ENCODE measurements at regions not wholly inside any gene's neighbourhood (a gene's known extent, or its start where the extent isn't known, plus 50 kb on each side); places are given as distances from the start of the nearest gene placed in this dataset. TPM values are rescaled to one million over a fixed set of nuclear protein-coding genes. Genes with fewer than 3 reads are reported as not detected.

DNA sequence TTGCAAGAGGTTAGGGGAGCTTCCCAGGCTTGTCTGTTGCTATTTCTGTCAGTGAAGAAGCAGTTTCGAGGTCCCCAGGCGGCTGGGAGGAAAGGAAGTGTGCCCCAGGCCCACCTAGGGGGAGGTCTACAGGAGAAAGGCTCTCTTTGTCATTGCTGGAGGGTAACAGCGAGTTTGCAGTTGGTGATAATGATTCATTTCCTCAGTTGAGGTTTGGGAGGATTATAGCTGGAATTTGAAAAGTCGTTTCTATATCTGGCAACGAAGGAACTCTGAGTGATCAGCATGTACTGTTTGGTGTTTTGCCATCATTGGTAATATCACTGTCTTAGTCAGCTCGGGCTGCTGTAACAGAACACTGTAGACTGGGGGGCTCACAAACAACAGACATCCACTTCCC lies 65.5 kb upstream of the UBE3A start:
- DNase-seq (ENCODE audit: low spot score) = no peak

DNA sequence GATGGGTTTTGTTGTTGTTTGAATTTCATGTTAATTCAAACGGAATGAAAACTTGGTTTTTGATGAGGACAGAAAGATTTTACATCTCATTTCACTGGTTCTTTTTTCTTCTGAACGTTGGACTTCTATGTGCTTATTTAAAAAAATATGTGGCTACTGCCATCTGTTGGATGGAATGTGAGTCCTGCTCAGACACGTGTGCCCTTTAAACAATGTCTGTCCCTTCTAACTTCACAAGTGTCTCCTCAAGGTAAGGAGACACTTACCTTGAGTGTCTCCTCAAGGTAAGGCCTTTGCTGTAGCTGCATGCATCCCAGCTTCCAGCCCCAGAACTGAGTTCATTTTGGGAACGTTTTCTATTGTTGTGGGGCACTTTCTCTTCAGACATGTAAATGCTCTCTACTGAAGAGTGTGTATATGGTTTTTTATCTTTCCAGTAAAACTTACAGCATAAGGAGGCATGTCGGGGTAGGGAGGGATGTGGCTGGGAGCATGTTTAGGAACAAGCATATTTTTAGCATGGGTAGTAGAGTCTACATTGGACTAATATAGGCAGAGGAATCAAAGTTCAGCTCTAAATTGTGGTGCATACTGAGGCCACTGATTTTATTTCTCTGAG lies 63.1 kb upstream of the UBE3A start:
- peak; percentile 53 for DNase-seq (ENCODE audit: low spot score)

DNA sequence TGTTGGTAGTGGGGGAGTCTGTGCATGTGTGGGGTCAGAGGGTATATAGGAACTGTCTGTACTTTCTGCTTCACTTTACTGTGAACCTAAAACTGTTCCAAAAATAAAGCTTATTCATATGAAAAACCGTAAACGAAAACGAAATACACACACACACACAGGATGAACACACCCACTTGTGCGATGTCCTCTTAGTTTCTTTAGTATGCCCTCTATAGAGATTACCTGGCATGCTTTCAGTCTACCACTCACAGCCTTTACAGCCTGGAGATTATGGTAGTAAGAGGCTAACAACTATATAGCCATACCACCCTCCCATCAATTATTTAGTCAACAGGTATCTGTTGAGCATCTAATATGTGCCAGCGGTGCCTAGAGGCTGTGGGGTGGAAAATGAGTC lies 60.0 kb upstream of the UBE3A start:
- no peak for DNase-seq (ENCODE audit: low spot score)

DNA sequence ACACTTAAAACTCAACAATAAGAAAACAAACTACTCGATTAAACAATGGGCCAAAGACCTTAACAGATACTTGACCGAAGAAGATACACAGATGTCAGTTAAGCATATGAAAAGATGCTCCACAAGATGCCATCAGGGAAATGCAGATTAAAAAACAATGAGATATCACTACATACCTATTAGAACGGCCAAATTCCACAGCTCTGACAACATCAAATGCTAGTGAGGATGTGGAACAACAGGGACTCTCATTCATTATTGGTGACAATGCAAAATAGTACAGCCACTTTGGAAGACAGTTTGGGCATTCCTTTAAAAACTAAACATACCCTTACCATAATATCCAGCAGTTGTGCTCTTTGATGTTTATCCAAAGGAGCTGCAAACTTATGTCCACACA lies 59.1 kb upstream of the UBE3A start:
- DNase-seq (ENCODE audit: low spot score) = no peak

DNA sequence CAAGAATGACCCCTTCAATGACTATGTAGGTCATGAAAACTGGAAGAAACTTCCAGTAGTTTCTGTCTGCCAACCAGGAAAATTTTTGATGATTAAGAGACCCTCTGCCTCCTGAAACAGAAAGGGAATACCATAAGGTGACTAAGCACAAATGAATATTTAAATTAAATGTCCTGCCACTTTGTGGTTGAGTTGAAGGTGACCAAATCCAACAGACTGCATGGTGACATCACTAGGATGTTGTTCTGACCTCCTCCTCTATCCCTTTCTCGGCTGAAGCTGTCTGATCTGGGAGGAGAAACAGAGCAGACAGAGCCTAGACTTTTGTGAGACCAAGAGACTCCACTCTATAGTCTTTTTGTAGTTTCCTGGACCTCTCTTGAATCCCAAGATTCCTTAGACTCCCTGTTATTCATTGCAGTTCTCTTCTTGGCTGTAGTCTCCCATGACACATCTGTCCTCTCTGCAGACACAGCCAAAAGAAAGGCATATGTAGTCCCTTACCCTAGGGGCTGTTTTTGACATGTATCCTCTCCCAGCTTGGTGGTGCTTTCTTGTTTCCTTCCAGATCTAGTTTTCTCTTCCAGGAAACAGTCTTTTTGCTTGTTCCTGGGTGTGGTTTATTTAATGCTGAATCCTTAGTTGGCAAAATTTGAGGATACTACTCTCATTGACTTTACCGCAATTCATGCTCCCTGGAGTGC lies 55.2 kb upstream of the UBE3A start:
- DNase-seq (ENCODE audit: low spot score) = no peak

DNA sequence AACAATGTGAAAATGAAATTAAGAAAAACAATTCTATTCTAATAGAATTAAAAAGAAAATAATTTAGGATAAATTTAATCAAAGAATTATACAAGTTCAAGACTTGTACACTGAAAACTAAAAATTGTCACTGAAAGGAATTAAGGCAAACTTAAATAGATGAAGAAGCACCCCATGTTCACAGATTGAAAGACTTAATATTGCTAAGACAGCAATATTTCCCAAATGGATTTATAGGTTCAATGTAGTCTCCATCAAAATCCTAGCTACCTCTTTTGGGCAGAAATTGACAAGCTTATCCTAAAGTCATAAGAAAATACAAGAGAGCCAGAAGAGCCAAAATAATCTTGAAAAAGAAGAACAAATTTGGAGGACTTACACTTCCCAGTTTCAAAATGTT lies 53.5 kb upstream of the UBE3A start:
- DNase-seq (ENCODE audit: low spot score) = no peak

Small RNA genes in the stretch of these regions (small RNA-seq; reads per million reads assigned to genes)
- not detected for gene AC023449.1

Data from HT-29 (cell line).